ENCODE measurements at regions not wholly inside any gene's neighbourhood (a gene's known extent, or its start where the extent isn't known, plus 50 kb on each side); places are given as distances from the start of the nearest gene placed in this dataset.

DNA sequence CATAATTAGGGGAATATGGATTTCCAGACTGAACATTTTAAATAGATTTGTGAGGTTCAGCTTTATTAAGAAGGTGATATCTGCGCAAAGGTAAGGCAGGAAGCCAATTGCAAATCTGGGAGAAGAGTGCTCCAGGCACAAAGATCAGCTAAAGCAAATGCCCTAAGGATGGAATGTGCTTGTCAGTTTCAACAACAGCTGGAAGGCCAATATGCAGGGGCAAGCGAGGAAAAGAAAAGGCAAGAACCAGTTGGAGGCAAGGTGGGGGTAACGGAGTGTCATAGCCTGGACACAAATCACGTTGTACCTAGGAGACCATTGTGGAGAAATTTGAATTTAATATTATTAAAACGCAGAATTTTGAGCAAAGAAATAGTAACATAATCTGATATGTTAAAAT is 1710.3 kb upstream of the PCDH7 start:
- TF ChIP-seq CTCF (IDR thresholded peaks at IDR 0.05) (no peak), POLR2A (IDR thresholded peaks at IDR 0.05) (no peak)
